ENCODE measurements at regions not wholly inside any gene's neighbourhood (a gene's known extent, or its start where the extent isn't known, plus 50 kb on each side); places are given as distances from the start of the nearest gene placed in this dataset.

- no peak for DNase-seq (ENCODE audit: low spot score)
Measured at GRCh38 chr6:163985710-163986109, 571.2 kb downstream of the QKI start.

- no peak for DNase-seq (ENCODE audit: low spot score)
Measured at GRCh38 chr6:163985040-163985439, 570.5 kb downstream of the QKI start.

- DNase-seq (ENCODE audit: low spot score): no peak
Measured at GRCh38 chr6:163984124-163984936, 569.8 kb downstream of the QKI start.

GRCh38 chr6:163983679-163984078 lies 569.2 kb downstream of the QKI start:
- no peak for DNase-seq (ENCODE audit: low spot score)

GRCh38 chr6:163974322-163974721 lies 559.8 kb downstream of the QKI start:
- DNase-seq (ENCODE audit: low spot score): no peak

- no peak for DNase-seq (ENCODE audit: low spot score)
Measured at GRCh38 chr6:163971841-163972838, 557.6 kb downstream of the QKI start.

GRCh38 chr6:163970846-163971564 lies 556.5 kb downstream of the QKI start:
- no peak for DNase-seq (ENCODE audit: low spot score)

GRCh38 chr6:163965426-163966348 lies 551.2 kb downstream of the QKI start:
- DNase-seq (ENCODE audit: low spot score): no peak

GRCh38 chr6:163964789-163965188 lies 550.3 kb downstream of the QKI start:
- no peak for DNase-seq (ENCODE audit: low spot score)

GRCh38 chr6:163963205-163964120 lies 548.9 kb downstream of the QKI start:
- DNase-seq (ENCODE audit: low spot score): no peak

- DNase-seq (ENCODE audit: low spot score): no peak
Measured at GRCh38 chr6:163962627-163963117, 548.2 kb downstream of the QKI start.

GRCh38 chr6:163960128-163960527 lies 545.6 kb downstream of the QKI start:
- DNase-seq (ENCODE audit: low spot score): no peak

GRCh38 chr6:163958646-163959045 lies 544.1 kb downstream of the QKI start:
- DNase-seq (ENCODE audit: low spot score): no peak

- DNase-seq (ENCODE audit: low spot score): peak; percentile 30
Measured at GRCh38 chr6:163956571-163957407, 542.3 kb downstream of the QKI start.

GRCh38 chr6:163955756-163956155 lies 541.2 kb downstream of the QKI start:
- no peak for DNase-seq (ENCODE audit: low spot score)

- DNase-seq (ENCODE audit: low spot score): no peak
Measured at GRCh38 chr6:163955096-163955495, 540.6 kb downstream of the QKI start.

- no peak for DNase-seq (ENCODE audit: low spot score)
Measured at GRCh38 chr6:163954088-163954775, 539.7 kb downstream of the QKI start.

GRCh38 chr6:163952005-163952404 lies 537.5 kb downstream of the QKI start:
- no peak for DNase-seq (ENCODE audit: low spot score)

Data from RKO (cell line).